Hindlimb muscle (tissue), 1 donor: ENCODE measurements at regions not wholly inside any gene's neighbourhood (a gene's known extent, or its start where the extent isn't known, plus 50 kb on each side); places are given as distances from the start of the nearest gene placed in this dataset.
A peak's percentile ranks its signal among the peaks of the same experiment; 100 is the strongest.
"Not testable (repeated sequence)": the region's sequence is repeated elsewhere in the genome, so short reads cannot be mapped to it uniquely, and the experiment has no call there.

Experiments used
- DNase-seq: peaks from one replicate; pipeline ENCODE4 v3.0.0-alpha.2; 2013

- DNase-seq = no peak
These were observed 868.5 kb upstream of the TENM4 start for GRCh38 chr11:80309301-80309700.

- no peak for DNase-seq
These were observed 866.8 kb upstream of the TENM4 start for GRCh38 chr11:80307676-80308075.

GRCh38 chr11:80297858-80298632 is 857.2 kb upstream of the TENM4 start:
- DNase-seq = no peak

GRCh38 chr11:80293293-80293692 is 852.5 kb upstream of the TENM4 start:
- DNase-seq = no peak

- no peak for DNase-seq
These were observed 844.3 kb upstream of the TENM4 start for GRCh38 chr11:80284946-80285785.

- no peak for DNase-seq
These were observed 841.8 kb upstream of the TENM4 start for GRCh38 chr11:80282643-80283042.

- DNase-seq = no peak
These were observed 840.4 kb upstream of the TENM4 start for GRCh38 chr11:80281194-80281593.

GRCh38 chr11:80280737-80281136 is 839.9 kb upstream of the TENM4 start:
- peak; percentile 90 for DNase-seq

GRCh38 chr11:80261776-80262175 is 820.9 kb upstream of the TENM4 start:
- no peak for DNase-seq

- DNase-seq = not testable (repeated sequence)
These were observed 816.6 kb upstream of the TENM4 start for GRCh38 chr11:80257319-80258015.

GRCh38 chr11:80255021-80255420 is 814.2 kb upstream of the TENM4 start:
- DNase-seq = no peak

- DNase-seq = no peak
These were observed 800.9 kb upstream of the TENM4 start for GRCh38 chr11:80241766-80242165.

- no peak for DNase-seq
These were observed 799.4 kb upstream of the TENM4 start for GRCh38 chr11:80240245-80240644.

GRCh38 chr11:80239217-80239616 is 798.4 kb upstream of the TENM4 start:
- DNase-seq = no peak

GRCh38 chr11:80227915-80228314 is 787.1 kb upstream of the TENM4 start:
- DNase-seq = no peak

- no peak for DNase-seq
These were observed 773.6 kb upstream of the TENM4 start for GRCh38 chr11:80214413-80214812.

- DNase-seq = no peak
These were observed 770.8 kb upstream of the TENM4 start for GRCh38 chr11:80211673-80212072.

GRCh38 chr11:80204021-80204420 is 763.2 kb upstream of the TENM4 start:
- no peak for DNase-seq

- no peak for DNase-seq
These were observed 756.2 kb upstream of the TENM4 start for GRCh38 chr11:80196932-80197554.

- no peak for DNase-seq
These were observed 755.2 kb upstream of the TENM4 start for GRCh38 chr11:80196041-80196440.

- DNase-seq = no peak
These were observed 753.8 kb upstream of the TENM4 start for GRCh38 chr11:80194625-80195024.

GRCh38 chr11:80194016-80194415 is 753.2 kb upstream of the TENM4 start:
- DNase-seq = no peak
